ENCODE measurements at regions not wholly inside any gene's neighbourhood (a gene's known extent, or its start where the extent isn't known, plus 50 kb on each side); places are given as distances from the start of the nearest gene placed in this dataset.

DNA sequence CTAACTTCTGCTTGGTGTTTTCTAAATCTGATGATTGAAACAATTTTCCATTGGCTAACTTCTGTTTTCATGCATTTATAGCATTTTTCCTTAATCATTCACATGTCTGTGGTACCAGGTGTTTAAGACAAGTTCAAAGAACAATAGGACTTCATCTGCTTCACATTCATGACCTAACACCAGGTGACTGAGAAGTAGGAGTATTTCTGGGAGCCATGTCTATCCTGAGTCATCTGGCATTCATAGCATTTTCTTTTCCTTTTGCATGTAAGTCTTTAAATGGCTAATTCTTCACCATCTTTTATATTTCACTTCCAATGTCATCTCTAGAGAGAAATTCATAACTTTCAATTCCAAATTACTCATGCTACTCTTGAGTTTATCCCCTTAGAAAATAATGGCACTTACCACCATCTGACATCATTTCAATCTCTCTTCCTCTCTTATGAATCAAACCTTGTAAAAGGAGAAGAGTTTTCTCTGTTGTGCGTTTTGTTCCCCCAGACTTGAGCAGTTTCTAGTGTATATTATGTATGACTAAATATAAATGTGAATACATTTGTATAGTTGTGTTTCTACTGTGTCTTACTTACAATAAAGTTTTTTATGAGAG, 1196.1 kb upstream of the CDH9 start:
- no peak overlapping the region for H3K4me3 ChIP-seq
- no peak overlapping the region for H3K27ac ChIP-seq

DNA sequence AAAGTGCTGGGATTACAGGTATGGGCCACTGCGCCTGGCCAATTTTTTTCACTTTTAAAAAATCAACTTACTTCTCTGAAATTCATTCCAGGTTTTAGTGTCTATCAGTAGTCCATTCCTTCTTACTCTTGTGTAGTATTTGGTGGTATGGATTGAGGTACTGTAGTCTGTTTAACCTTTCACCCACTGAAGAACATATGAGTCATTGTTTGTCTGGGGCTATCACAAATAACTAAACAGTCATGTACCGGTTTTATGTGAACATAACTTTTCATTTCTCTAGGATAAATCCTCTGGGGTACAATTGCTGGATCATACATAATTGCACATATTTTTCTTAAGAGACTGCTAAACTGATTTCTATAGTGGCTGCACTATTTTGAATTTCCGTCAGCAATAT, 1188.0 kb upstream of the CDH9 start:
- Histone ChIP-seq H3K27ac (no peak overlapping the region), H3K4me3 (no peak overlapping the region)

DNA sequence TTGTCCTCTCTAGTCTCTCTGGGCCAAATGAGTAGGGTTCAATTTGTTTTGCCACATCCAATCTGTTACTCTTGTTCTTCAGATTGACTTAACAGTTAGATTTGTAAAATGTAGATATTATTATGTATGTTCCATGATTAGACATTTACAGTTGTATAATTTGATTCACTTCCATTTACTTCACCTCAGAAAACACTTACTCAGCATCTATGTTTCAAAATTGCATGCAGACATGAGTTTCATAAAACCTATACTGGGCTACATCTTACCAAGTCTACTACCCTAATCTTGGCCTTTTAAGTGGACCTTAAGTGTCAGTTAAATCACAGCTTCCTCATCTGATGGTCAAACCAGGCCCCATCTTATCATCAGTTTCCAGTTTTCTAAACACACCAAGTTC, 1181.2 kb upstream of the CDH9 start:
- no peak overlapping the region for H3K27ac ChIP-seq
- H3K4me3 ChIP-seq: no peak overlapping the region

DNA sequence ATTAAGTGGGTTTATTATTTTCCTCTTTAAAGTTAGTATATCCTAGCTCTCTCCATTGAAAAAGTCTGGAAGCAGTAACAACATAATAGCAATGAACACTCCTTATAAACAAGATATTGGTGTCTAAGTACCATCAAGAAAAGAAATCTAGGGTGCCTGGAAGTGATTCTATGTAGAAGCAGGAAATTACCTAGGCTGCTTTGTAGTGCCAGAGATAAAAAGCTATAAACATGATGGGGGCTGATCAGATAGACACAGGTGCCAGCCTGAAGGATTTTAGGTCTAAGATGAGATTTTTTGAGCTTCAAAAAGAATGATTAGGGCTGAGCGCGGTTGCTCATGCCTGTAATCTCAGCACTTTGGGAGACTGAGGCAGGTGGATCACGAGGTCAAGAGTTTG, 1179.3 kb upstream of the CDH9 start:
- H3K4me3 ChIP-seq: no peak overlapping the region
- H3K27ac ChIP-seq: no peak overlapping the region

DNA sequence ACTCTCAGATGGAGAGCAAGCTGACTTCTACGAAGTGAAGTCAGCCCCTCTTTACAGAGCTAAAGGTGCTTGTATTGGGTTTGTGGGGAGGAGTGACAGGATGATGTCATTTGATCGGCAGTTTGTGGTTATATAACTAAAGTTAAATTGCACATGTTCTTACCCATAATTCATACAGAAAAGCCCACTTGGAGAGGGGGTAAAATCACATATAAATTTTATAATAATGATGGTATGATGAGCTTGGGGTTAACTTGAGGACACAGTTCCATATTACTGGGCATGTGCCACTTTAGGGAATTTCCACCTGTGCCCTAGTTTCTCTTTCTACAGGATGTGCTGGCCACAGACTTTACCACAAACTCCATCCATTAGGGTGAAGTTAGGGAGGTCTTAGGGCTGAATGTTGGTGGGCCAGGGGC, 1178.6 kb upstream of the CDH9 start:
- Histone ChIP-seq H3K4me3 (no peak overlapping the region), H3K27ac (no peak overlapping the region)

DNA sequence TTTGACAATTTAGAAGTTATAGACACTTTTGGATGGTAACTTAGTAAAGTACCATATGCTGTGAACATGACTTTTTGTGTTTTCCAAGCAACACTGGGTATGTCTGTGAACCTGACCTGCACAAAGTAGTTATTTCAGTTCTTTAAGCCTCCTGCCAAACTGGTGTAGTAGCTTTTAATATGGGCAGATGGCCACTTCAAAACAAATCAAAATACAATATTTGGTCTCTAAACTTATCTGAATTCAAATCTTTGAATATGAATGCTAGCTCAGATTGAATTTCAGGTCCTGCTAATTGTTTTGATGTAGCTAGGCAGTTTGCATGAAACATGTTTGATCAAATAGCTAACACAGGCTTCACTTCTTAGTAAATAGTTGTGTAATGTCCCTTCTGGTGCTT, 1176.7 kb upstream of the CDH9 start:
- Histone ChIP-seq H3K4me3 (no peak overlapping the region), H3K27ac (no peak overlapping the region)

DNA sequence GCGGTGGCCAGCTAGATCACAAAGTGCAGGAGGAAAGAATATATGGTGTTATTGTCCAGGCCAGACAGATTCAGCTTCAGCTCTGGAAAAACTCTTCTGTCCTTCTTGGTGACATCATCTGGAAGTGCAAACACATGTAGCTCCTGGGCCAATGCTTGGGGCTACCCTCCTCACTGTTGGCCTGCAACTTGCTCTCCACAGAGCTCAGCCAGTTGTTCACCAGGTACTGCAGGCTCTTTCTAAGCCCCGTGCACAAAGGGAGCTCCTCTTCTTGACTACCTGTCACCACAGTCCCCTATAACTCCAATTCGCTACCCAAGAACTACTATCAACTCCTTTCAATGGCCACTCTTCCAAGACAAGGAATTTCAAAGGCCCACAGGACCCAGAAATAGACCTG, 1175.9 kb upstream of the CDH9 start:
- H3K4me3 ChIP-seq: no peak overlapping the region

DNA sequence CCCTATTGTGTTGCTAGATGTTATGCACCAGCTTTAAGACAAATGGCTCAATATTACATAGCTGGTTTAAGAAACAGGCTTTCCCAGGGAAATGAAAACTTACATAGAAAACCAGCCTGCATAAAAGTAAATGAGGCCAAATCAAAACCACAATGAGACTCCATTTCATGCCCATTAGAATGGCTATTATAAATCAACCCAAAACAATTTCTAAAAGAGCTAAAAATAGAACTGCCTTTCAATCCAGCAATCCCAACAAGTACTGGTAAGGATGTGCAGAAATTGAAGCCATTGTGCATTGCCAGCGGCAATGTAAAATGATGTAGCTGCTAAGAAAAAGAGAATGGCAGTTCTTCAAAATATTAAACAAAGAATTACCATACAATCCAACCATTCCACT, 1170.0 kb upstream of the CDH9 start:
- no peak overlapping the region for H3K4me3 ChIP-seq
- H3K27ac ChIP-seq: no peak overlapping the region

More for the DNA sequence above, 1175.9 kb upstream of the CDH9 start:
- H3K27ac ChIP-seq: no peak overlapping the region

DNA sequence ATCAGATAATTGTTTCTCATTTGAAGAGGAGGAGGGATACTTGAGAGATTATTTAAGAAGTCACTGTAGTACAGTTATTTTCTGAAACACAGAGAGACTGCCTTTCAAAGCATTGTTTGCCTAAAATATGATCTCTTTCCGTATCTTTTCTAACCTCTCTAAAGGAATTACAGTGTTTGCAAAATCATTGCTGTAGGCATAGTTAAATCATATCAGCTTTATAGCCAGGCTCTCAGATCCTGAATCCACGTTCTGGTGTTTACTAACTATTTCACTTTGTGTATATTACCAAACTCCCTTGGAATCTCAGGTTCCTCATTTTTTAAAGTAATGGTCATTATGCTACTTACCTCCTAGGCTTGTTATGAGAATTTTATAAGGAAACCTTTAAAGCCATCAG, 1151.6 kb upstream of the CDH9 start:
- H3K4me3 ChIP-seq: no peak overlapping the region
- H3K27ac ChIP-seq: no peak overlapping the region

DNA sequence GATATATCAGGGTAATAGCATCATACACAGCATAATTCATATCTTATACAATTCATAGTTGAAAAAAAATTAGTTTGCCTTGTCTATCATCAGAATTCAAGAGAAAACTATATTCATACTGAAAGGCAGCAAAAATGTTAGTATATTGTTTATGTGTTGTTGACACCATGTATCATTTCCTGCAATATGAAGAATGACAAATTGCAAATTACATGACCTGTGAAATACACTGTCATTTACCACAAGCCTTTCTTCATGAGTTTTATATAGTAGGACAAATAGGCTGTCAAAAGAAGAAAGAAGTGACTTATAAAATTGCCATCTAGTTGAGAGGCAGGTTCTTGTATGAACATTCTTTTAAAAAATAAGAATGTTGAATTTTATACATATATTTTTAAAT, 1136.3 kb upstream of the CDH9 start:
- Histone ChIP-seq H3K27ac (no peak overlapping the region), H3K4me3 (no peak overlapping the region)

DNA sequence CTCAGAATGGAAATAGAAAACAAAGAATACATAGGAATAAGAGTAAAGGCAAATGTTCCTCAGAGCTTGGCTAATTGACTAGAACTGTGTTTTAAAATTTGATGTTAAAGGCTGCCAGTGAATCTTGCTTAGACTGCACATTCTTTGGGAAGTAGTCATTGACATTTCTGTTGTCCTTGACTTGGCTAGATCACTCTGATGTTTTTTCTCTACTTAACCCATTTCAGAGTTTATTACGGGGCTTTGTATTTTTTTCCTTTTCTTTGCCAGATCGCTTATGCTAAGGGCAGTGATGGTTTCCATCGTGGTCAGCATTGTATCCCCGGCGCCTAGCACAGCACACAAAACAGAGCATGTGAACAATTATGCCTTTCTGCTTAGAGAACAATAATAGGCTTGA, 1126.7 kb upstream of the CDH9 start:
- H3K27ac ChIP-seq: no peak overlapping the region
- no peak overlapping the region for H3K4me3 ChIP-seq

DNA sequence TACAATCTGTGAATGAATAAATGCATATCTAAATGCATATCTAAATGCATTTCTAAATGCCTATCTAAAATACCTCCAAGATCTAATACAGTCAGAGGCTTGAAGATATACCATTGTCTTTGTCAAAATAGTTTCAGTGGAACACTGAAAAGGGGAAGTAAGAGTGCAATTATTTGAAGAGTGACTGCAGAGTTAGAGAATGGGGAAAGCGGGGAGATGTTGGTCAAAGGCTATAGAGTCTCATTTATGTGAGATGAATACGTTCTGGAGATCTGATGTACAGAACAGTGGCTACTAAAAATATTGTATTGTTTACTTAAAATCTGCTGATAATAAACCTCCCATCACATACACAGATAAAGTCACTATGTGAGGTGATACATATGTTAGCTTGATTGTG, 1126.2 kb upstream of the CDH9 start:
- no peak overlapping the region for H3K4me3 ChIP-seq
- H3K27ac ChIP-seq: no peak overlapping the region

DNA sequence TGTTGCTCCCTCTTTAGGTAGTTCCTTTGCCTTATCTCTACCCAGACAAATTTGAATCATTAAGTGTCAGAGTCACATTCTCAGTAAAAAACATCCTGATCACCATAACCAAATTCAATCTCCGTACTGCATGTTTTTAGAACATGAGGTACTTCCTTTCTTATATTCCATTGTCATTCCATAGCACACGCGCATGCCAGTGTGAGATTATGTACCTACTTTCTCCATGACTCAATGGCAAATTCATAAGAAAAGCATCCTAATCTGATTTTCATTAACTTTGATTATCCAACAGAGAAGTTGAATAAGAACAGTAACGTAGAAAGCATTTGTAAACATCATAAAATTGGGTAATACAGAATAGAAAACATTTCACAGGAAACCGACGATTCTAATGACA, 1118.6 kb upstream of the CDH9 start:
- Histone ChIP-seq H3K27ac (no peak overlapping the region), H3K4me3 (no peak overlapping the region)

DNA sequence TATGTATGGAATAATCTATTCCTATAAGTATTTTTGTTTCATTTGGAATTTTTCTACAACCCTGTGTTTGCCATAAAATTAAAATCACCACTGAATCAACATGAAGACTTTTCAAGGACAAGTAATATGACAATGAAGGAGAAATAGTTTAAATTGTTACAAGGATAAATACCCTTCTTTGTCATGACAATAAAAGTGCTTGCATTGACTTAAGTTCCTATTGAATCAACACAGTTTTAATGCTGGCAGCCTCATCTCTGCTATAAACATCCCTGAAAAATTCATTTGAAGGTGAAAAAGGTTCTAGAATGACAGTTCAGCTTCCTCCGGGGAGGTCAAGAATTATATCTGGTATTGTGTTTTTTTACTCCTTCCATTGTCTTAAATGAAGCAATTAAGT, 1105.1 kb upstream of the CDH9 start:
- H3K27ac ChIP-seq: no peak overlapping the region
- H3K4me3 ChIP-seq: no peak overlapping the region

DNA sequence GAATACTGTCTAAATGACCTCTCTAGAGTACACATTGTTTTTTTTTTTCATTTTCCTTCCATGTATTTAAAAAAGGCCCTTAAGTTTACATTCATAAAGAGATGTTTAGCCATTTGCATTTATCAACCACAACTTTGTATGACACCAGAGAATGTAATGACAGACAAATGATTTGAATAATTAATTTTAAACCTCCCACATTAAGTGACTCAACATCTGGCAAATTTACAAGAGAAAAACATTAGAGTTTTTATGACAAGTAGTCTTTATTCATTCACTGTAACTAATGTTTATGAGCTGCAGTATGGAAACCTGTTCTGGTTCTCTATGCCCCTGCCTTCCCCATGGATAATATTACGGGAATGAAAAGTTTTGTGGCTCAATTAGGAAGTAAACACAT, 1093.8 kb upstream of the CDH9 start:
- Histone ChIP-seq H3K27ac (no peak overlapping the region), H3K4me3 (no peak overlapping the region)

DNA sequence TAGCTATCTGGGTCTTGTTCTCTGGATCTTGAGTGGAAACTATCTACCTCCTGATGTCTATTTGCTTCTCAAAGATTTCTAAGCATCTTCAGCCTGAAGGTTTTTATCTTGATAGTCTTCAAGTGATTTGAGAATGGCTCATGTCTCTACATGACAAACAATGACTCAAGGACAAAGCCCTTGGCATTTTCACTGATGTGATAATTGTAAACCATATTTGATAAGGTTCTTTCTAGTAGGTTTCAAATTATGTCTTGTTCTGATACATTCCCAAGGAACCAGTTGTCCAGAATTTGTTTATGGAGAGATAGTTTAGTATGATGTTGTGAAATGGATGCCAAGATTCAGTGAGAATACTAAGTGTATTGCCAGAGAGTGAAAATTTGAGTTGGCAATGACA, 1079.3 kb upstream of the CDH9 start:
- no peak overlapping the region for H3K4me3 ChIP-seq
- H3K27ac ChIP-seq: no peak overlapping the region

DNA sequence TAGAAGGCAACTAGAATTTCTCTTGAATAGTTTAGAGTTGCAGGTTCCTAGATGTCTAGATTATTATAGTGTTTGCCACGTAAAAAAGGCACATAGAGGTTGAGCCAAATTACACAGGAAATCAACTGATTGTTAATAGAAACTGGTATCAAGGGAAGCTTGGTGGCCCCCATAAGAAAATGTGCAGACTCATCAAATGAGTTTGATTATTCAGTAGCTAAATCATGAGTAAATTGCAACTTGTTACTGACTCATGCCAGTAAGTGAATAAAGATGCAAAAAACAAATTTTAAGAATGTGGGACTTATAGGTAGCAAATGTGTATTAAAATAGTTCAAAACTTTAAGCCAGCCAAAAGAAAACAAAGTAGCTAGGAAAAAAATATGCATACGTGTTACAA, 1078.9 kb upstream of the CDH9 start:
- Histone ChIP-seq H3K4me3 (no peak overlapping the region), H3K27ac (no peak overlapping the region)

DNA sequence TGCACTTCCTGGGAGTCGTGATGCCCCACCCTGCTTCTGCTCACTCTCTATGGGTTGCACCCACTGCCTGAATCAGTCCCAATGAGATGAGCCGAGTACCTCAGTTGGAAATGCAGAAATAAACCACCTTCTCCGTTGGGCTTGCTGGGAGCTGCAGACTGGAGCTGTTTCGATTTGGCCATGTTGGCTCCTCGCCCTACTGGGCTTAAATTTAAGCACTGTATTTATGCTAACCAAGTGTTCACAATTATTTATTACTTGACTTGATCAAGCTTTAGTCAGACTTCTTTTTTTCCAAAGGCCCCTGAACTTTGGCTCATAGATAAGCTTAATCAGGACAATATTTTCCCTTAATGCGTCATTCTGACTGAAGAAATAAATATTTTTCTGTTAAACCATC, 1072.4 kb upstream of the CDH9 start:
- Histone ChIP-seq H3K4me3 (no peak overlapping the region), H3K27ac (no peak overlapping the region)

DNA sequence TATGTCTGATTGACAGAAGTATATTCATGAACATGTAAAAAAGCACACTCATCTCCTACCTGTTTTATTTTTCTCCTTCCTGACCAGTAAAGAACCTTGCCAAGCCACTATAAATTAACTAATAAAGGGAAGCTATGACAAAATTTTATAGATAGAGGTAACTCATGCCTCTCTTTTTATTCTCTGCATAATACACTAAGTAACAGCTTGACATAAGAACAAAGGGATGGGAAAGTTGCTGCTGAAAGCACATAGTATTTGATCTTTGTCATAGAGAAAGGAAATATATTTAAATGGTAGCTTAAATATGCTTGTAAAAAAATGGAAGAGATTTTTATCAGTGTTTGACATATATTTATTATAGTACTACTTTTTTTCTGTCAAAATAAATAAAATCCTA, 1065.7 kb upstream of the CDH9 start:
- Histone ChIP-seq H3K27ac (no peak overlapping the region), H3K4me3 (no peak overlapping the region)

DNA sequence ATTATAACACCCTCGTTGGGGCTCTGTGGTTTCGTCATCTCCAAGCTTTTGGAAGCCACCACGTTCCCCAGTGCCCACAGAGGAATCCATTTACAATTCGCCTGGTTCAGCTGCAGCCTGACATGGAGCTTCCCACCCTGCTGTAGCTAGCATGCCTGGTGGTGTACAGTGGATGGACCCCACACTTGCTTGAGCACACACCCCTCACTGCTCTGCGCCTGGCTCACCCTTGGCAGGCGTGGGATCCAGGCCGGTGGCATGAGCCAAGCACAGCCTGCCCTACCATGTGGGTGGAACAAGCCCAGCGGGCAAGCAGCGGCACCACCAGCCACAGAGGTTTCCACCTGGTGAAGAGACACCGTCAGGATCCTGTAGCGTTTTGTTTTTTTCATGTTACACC, 1045.7 kb upstream of the CDH9 start:
- Histone ChIP-seq H3K4me3 (no peak overlapping the region), H3K27ac (no peak overlapping the region)

DNA sequence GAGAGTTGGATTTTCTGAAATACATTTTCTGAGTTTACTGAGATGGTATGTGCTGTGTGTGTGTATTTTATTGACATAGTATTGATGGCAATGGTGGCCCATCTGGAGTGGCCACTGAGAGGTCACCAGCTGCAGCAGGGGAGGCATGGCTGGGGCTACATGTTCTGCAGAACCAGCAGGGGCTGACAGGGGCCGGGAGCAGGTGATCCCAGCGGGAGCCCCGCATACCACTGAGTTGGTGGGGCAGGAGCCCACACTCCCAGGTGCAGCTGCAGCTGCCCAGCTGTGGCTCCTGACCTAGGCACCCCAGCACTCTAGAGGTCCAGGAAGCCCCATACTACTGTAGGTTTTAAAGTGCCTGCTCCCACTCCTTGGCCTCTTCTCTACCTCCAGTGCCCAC, 1044.2 kb upstream of the CDH9 start:
- Histone ChIP-seq H3K27ac (no peak overlapping the region), H3K4me3 (no peak overlapping the region)

DNA sequence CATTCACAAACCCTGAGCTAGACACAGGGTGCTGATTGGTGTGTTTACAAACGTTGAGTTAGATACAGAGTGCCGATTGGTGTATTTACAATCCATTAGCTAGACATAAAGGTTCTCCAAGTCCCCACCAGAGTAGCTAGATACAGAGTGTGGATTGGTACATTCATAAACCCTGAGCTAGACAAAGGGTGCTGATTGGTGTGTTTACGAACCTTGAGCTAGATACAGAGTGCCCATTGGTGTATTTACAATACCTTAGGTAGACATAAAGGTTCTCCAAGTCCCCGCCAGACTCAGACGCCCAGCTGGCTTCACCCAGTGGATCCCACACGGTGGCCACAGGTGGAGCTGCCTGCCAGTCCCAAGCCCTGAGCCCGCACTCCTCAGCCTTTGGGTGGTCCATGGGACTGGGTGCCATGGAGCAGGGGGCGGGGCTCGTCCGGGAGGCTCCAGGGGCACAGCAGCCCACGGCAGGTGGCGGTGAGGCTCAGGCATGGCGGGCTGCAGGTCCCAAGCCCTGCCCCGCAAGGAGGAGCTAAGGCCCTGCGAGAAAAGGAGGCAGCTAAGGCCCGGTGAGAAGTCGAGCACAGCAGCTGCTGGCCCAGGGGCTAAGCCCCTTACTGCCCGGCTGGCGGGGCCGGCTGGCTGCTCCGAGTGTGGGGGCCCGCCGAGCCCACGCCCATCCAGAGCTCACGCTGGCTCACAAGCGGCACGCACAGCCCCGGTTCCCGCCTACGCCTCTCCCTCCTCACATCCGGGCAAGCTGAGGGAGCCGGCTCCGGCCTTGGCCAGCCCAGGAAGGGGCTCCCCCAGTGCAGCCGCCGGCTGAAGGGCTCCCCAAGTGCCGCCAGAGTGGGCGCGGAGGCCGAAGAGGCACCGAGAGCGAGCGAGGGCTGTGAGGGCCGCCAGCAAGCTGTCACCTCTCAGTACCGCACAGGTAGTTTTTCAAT, 1039.2 kb upstream of the CDH9 start:
- H3K4me3 ChIP-seq: no peak overlapping the region
- H3K27ac ChIP-seq: no peak overlapping the region

Measured in skin epidermis (tissue), 12 donors.